Stomach (tissue), 8 donors: ENCODE measurements at regions not wholly inside any gene's neighbourhood (a gene's known extent, or its start where the extent isn't known, plus 50 kb on each side); places are given as distances from the start of the nearest gene placed in this dataset.

ENCODE experiments used
- DNase-seq, 2 donors: peaks; one replicate each; pipeline versions ENCODE4 v3.0.0 to v3.0.0-alpha.2; 2013 to 2019
- H3K27ac ChIP-seq, 5 donors: fragments of 200-600 bp in 4 of 5; sonication (generic) in 4 of 5; one replicate each; pipeline ENCODE4 v1.5.1; 2013 to 2019; ENCODE audit warnings: mild to moderate bottlenecking in 1 of 5, moderate library complexity in 1 of 5
- H3K27me3 ChIP-seq, 3 donors: fragments of 200-600 bp; sonication (generic); one replicate each; pipeline ENCODE4 v1.5.1; 2017 to 2019; ENCODE audit warnings: mixed run types in 1 of 3
- H3K36me3 ChIP-seq, 4 donors: fragments of 200-600 bp; sonication (generic); 1 replicate in 3 of 4; 2 replicates in 1 of 4; pipeline ENCODE4 v1.5.1; 2016 to 2019
- H3K4me1 ChIP-seq, 4 donors: fragments of 200-600 bp; sonication (generic); one replicate each; pipeline ENCODE4 v1.5.1; 2016 to 2019
- H3K4me3 ChIP-seq, 4 donors: fragments of 200-600 bp; sonication (generic) in 3 of 4; one replicate each; pipeline ENCODE4 v1.5.1; 2016 to 2019; ENCODE audit warnings: mild to moderate bottlenecking in 1 of 4
- H3K9me3 ChIP-seq, 4 donors: fragments of 200-600 bp; sonication (generic); one replicate each; pipeline ENCODE4 v1.5.1; 2016 to 2019
- EP300 ChIP-seq: sonication (generic); formaldehyde crosslinking; IDR thresholded peaks from one replicate; pipeline ENCODE4 v1.6.1; 2017; ENCODE audit warnings: antibody characterized with exemption
- POLR2A ChIP-seq, 4 donors: fragments of 450-650 bp; IDR thresholded peaks; one replicate each; pipeline ENCODE4 v1.6.1; 2016; ENCODE audit warnings: antibody characterized with exemption in 4 of 4, control low read depth in 2 of 4, mild to moderate bottlenecking in 1 of 4, moderate library complexity in 1 of 4
- POLR2AphosphoS5 ChIP-seq, 3 donors: sonication (generic); formaldehyde crosslinking; IDR thresholded peaks; one replicate each; pipeline ENCODE4 v1.6.1; 2016; ENCODE audit warnings: antibody characterized with exemption in 3 of 3
- WGBS, 5 donors: extraction: QIAGEN DNeasy Blood & Tissue Kit in 3 of 5; methylation state at CpG; one replicate each; pipeline versions ENCODE4 v1.1.5 to v1.1.7; 2013 to 2018; 5-methylcytosine and 5-hydroxymethylcytosine counted together
- intact Hi-C: fragments of 100-400 bp; cut with DNase I; formaldehyde crosslinking; loops from one replicate; pipeline ENCODE4 v1.15.1; 2023; ENCODE audit warnings: low total_unique reads
- TF ChIP-seq, protein P1 (sequence below), 7 experiments: fragments of 450-650 bp in 4 of 7; fragments of 200-600 bp in 3 of 7; sonication (generic) in 3 of 7; IDR thresholded peaks; one replicate each; pipeline ENCODE4 v1.5.1; 2016 to 2019; ENCODE audit warnings: antibody characterized with exemption in 7 of 7, control low read depth in 2 of 7, mild to moderate bottlenecking in 1 of 7
- donor health status: healthy with polysubstance abuse.
- donor health status: Bipolar disorder and iron deficiency.
- donor health status: healthy.

DNA sequence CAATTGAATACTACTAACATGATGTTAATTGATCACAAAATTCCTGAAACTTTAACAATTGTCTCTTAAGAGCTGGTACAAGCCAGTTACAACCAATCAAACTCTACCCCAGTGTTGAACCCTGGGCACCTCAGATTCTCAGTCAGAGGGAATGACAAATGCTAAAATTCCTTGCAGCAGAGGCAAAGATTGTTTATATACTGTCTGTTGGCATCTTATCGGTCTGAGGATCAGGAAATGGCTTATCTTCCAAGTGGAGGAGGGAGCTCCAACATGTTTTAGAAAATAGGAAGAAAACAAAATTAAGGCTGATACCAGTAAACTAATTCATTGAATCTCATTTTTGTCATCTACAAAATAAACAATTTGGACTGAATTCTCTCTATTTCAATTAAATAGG lies 527.8 kb upstream of the ZNF608 start:
- no peaks in the 10 kb centered on the region for H3K9me3 ChIP-seq
- TF ChIP-seq POLR2AphosphoS5 (IDR thresholded peaks at IDR 0.05) = no peak
- no peak for TF ChIP-seq POLR2A (IDR thresholded peaks at IDR 0.05)
- TF ChIP-seq, protein P1, sequence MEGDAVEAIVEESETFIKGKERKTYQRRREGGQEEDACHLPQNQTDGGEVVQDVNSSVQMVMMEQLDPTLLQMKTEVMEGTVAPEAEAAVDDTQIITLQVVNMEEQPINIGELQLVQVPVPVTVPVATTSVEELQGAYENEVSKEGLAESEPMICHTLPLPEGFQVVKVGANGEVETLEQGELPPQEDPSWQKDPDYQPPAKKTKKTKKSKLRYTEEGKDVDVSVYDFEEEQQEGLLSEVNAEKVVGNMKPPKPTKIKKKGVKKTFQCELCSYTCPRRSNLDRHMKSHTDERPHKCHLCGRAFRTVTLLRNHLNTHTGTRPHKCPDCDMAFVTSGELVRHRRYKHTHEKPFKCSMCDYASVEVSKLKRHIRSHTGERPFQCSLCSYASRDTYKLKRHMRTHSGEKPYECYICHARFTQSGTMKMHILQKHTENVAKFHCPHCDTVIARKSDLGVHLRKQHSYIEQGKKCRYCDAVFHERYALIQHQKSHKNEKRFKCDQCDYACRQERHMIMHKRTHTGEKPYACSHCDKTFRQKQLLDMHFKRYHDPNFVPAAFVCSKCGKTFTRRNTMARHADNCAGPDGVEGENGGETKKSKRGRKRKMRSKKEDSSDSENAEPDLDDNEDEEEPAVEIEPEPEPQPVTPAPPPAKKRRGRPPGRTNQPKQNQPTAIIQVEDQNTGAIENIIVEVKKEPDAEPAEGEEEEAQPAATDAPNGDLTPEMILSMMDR (IDR thresholded peaks at IDR 0.05) = no peak
- no peak for TF ChIP-seq EP300
- no peaks in the 10 kb centered on the region for H3K27me3 ChIP-seq
- 52 to 59% (median 55%) methylated on average over 1 of the region's 1 CpG for WGBS, 5 donors
- no peak overlapping the region for H3K4me3 ChIP-seq
- intact Hi-C loops = no loop called here
- H3K36me3 ChIP-seq = no peaks in the 10 kb centered on the region
- no peaks in the 10 kb centered on the region for H3K4me1 ChIP-seq
- no peak overlapping the region for H3K27ac ChIP-seq
- no peak for DNase-seq

DNA sequence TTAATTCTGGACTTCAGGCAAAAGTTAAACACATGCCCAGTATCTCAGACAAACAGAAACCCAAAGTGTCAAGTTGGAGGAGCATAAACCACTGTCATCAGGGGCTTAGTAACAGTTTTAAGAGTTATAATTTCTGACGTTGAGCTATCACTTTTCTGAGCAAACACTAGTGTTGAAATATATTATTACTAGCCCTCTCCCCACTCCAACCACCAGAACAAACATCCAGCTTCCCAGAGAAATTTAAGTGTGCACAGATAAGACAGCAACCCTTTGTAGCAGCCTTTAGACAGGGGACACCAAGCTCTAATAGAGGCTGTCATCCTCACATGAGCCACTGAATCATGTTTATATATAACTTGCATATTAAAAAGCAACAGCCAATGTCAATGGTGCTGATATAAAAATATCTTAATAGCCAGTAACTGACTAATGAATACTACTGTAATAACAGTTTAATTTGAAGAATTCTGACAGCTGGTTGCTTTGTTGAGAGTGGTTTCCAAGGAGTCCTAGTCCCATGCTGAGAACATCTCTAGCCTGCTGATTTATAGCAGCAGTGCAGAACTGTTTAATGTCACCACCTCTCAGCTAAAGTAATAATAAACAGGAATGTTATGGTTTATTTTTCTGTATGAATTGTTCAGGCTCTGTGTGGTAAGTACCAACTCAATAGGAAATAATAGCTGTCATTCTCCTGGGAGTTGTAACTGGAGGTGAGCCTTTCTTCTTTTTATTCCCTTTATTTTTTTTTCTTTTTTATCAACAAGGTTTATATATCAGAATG lies 528.7 kb upstream of the ZNF608 start:
- Histone ChIP-seq H3K27me3 (no peaks in the 10 kb centered on the region), H3K9me3 (no peaks in the 10 kb centered on the region), H3K27ac (no peak overlapping the region), H3K4me1 (no peaks in the 10 kb centered on the region), H3K4me3 (no peak overlapping the region), H3K36me3 (no peaks in the 10 kb centered on the region)
- WGBS, 5 donors = 12 to 45% (median 27%) methylated on average over 1 of the region's 1 CpG
- TF ChIP-seq POLR2AphosphoS5 (IDR thresholded peaks at IDR 0.05) = no peak
- no peak for TF ChIP-seq EP300
- no peak for TF ChIP-seq POLR2A (IDR thresholded peaks at IDR 0.05)
- TF ChIP-seq, protein P1 (IDR thresholded peaks at IDR 0.05) = no peak
- intact Hi-C loops = no loop called here
- peak in 1 of 2 donors; percentile 67 for DNase-seq

DNA sequence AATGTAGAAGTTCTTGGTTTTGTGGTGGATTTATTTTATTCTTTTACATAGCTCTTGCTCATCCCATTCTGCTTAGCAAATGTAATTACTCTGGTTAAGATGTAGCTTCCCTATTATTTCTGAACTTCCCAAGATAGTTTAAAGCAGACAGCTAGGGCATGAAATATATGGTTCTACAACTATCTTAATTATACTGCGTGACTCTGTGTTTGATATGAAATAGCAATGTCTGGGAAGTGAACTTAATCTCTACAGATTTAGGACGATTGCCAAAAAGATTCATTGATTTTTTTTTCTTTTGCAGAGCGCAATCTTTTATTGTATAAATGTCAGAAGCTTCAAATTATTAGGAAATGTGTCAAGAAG lies 529.3 kb upstream of the ZNF608 start:
- no peaks in the 10 kb centered on the region for H3K9me3 ChIP-seq
- intact Hi-C loops = no loop called here
- H3K4me3 ChIP-seq = no peak overlapping the region
- no peak for DNase-seq
- H3K27me3 ChIP-seq = no peaks in the 10 kb centered on the region
- H3K4me1 ChIP-seq = no peaks in the 10 kb centered on the region
- H3K36me3 ChIP-seq = no peaks in the 10 kb centered on the region
- H3K27ac ChIP-seq = no peak overlapping the region
- 73 to 84% (median 78%) methylated on average over 3 of the region's 3 CpGs for WGBS, 5 donors
- TF ChIP-seq POLR2A (IDR thresholded peaks at IDR 0.05) (no peak), EP300 (no peak), POLR2AphosphoS5 (IDR thresholded peaks at IDR 0.05) (no peak)
- TF ChIP-seq, protein P1 (IDR thresholded peaks at IDR 0.05) = no peak

DNA sequence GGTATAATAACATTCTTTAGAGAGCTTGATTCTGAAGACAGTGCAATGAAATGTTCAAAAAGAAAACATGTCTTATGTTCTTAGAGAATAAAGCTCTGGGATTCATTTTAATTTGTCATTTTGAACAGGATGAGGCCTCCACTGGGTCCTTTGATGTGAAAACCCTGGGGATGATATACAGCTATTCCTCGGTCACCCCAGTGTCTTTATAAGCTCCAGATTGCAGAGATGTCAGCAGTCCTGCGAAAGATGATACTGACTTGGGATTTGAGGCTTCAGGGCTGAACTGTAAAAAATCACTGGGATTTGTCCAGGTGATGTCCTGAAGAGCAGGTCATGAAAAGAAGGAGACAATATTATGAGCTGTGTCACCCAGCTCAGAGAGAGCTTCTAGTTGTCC lies 529.7 kb upstream of the ZNF608 start:
- intact Hi-C loops = no loop called here
- no peak for TF ChIP-seq POLR2AphosphoS5 (IDR thresholded peaks at IDR 0.05)
- TF ChIP-seq POLR2A (IDR thresholded peaks at IDR 0.05) = no peak
- TF ChIP-seq, protein P1 (IDR thresholded peaks at IDR 0.05) = no peak
- no peak for TF ChIP-seq EP300
- H3K4me1 ChIP-seq = no peaks in the 10 kb centered on the region
- no peaks in the 10 kb centered on the region for H3K9me3 ChIP-seq
- DNase-seq = no peak
- 92 to 97% (median 94%) methylated on average over 2 of the region's 2 CpGs for WGBS, 5 donors
- no peaks in the 10 kb centered on the region for H3K36me3 ChIP-seq
- no peak overlapping the region for H3K4me3 ChIP-seq
- H3K27me3 ChIP-seq = no peaks in the 10 kb centered on the region
- H3K27ac ChIP-seq = no peak overlapping the region
